ENCODE measurements at regions not wholly inside any gene's neighbourhood (a gene's known extent, or its start where the extent isn't known, plus 50 kb on each side); places are given as distances from the start of the nearest gene placed in this dataset.
A peak's percentile ranks its signal among the peaks of the same experiment; 100 is the strongest.

DNA sequence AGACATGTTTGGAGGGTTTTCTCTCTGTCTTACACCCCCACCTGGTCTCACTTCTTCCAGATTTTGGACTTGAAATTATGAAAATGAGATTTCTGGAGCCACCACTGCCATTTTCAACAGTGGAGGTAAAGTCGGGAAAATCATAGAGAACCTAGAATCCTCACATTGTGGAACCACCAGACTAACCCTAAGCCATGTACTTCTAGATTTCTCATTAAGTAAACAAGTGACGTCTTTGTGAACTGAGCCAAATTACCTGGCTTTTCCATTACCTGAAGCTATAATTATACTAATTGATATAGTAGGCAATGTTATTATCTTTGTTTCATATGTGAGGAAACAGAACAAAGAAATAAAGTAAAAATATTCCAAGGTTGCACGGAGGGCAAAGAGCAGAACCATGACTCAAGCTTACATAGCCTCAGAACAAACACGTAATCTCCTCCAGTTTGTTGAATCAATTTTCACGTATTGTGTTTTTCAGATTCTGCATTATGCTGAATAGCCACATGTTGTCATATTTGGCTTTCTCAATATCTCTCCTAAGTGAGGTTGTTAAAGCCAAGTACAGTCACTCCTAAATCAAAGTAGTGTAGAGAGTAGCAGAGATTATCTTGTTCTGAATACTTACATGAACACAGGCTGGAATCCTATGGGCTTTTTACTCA lies 101.3 kb upstream of the CMC1 start (continued):
- TF ChIP-seq, protein P1, sequence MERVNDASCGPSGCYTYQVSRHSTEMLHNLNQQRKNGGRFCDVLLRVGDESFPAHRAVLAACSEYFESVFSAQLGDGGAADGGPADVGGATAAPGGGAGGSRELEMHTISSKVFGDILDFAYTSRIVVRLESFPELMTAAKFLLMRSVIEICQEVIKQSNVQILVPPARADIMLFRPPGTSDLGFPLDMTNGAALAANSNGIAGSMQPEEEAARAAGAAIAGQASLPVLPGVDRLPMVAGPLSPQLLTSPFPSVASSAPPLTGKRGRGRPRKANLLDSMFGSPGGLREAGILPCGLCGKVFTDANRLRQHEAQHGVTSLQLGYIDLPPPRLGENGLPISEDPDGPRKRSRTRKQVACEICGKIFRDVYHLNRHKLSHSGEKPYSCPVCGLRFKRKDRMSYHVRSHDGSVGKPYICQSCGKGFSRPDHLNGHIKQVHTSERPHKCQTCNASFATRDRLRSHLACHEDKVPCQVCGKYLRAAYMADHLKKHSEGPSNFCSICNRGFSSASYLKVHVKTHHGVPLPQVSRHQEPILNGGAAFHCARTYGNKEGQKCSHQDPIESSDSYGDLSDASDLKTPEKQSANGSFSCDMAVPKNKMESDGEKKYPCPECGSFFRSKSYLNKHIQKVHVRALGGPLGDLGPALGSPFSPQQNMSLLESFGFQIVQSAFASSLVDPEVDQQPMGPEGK (CRISPR knock-in tag; IDR thresholded peaks at IDR 0.05) = no peak
- no peak for TF ChIP-seq ZNF672 (CRISPR knock-in tag; IDR thresholded peaks at IDR 0.05)
- peak; percentile 21 for TF ChIP-seq TBL1XR1 (IDR thresholded peaks at IDR 0.05; ENCODE audit: borderline replicate concordance, low read length, partially characterized antibody)
- TF ChIP-seq SMARCE1 (IDR thresholded peaks at IDR 0.05; ENCODE audit: borderline replicate concordance) = 0 out of 2 replicates have a peak, but pooled peaks have one; percentile 37
- TF ChIP-seq, protein P2, sequence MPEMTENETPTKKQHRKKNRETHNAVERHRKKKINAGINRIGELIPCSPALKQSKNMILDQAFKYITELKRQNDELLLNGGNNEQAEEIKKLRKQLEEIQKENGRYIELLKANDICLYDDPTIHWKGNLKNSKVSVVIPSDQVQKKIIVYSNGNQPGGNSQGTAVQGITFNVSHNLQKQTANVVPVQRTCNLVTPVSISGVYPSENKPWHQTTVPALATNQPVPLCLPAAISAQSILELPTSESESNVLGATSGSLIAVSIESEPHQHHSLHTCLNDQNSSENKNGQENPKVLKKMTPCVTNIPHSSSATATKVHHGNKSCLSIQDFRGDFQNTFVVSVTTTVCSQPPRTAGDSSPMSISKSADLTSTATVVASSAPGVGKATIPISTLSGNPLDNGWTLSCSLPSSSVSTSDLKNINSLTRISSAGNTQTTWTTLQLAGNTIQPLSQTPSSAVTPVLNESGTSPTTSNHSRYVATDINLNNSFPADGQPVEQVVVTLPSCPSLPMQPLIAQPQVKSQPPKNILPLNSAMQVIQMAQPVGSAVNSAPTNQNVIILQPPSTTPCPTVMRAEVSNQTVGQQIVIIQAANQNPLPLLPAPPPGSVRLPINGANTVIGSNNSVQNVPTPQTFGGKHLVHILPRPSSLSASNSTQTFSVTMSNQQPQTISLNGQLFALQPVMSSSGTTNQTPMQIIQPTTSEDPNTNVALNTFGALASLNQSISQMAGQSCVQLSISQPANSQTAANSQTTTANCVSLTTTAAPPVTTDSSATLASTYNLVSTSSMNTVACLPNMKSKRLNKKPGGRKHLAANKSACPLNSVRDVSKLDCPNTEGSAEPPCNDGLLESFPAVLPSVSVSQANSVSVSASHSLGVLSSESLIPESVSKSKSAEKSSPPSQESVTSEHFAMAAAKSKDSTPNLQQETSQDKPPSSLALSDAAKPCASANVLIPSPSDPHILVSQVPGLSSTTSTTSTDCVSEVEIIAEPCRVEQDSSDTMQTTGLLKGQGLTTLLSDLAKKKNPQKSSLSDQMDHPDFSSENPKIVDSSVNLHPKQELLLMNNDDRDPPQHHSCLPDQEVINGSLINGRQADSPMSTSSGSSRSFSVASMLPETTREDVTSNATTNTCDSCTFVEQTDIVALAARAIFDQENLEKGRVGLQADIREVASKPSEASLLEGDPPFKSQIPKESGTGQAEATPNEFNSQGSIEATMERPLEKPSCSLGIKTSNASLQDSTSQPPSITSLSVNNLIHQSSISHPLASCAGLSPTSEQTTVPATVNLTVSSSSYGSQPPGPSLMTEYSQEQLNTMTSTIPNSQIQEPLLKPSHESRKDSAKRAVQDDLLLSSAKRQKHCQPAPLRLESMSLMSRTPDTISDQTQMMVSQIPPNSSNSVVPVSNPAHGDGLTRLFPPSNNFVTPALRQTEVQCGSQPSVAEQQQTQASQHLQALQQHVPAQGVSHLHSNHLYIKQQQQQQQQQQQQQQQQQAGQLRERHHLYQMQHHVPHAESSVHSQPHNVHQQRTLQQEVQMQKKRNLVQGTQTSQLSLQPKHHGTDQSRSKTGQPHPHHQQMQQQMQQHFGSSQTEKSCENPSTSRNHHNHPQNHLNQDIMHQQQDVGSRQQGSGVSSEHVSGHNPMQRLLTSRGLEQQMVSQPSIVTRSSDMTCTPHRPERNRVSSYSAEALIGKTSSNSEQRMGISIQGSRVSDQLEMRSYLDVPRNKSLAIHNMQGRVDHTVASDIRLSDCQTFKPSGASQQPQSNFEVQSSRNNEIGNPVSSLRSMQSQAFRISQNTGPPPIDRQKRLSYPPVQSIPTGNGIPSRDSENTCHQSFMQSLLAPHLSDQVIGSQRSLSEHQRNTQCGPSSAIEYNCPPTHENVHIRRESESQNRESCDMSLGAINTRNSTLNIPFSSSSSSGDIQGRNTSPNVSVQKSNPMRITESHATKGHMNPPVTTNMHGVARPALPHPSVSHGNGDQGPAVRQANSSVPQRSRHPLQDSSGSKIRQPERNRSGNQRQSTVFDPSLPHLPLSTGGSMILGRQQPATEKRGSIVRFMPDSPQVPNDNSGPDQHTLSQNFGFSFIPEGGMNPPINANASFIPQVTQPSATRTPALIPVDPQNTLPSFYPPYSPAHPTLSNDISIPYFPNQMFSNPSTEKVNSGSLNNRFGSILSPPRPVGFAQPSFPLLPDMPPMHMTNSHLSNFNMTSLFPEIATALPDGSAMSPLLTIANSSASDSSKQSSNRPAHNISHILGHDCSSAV (CRISPR knock-in tag; IDR thresholded peaks at IDR 0.05; ENCODE audit: borderline replicate concordance) = no peak
- no peak for TF ChIP-seq IRF1 (CRISPR knock-in tag; IDR thresholded peaks at IDR 0.05; ENCODE audit: low read depth)
- TF ChIP-seq, protein P3, sequence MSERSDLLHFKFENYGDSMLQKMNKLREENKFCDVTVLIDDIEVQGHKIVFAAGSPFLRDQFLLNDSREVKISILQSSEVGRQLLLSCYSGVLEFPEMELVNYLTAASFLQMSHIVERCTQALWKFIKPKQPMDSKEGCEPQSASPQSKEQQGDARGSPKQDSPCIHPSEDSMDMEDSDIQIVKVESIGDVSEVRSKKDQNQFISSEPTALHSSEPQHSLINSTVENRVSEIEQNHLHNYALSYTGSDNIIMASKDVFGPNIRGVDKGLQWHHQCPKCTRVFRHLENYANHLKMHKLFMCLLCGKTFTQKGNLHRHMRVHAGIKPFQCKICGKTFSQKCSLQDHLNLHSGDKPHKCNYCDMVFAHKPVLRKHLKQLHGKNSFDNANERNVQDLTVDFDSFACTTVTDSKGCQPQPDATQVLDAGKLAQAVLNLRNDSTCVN (CRISPR knock-in tag; IDR thresholded peaks at IDR 0.05; ENCODE audit: borderline replicate concordance) = peak; percentile 83
- no peak for TF ChIP-seq ZNF101 (CRISPR knock-in tag; IDR thresholded peaks at IDR 0.05; ENCODE audit: borderline replicate concordance, low read depth)
- TF ChIP-seq MTA3 (CRISPR knock-in tag; IDR thresholded peaks at IDR 0.05) = no peak
- peak; percentile 43; the same call in 1 of the 2 replicates for TF ChIP-seq CREB1 (IDR thresholded peaks at IDR 0.05)
- no peak for TF ChIP-seq CREB1 (CRISPR knock-in tag; IDR thresholded peaks at IDR 0.05)
- TF ChIP-seq ZFX (CRISPR knock-in tag; IDR thresholded peaks at IDR 0.05; ENCODE audit: low read depth) = no peak
- no peak for TF ChIP-seq ZNF878 (CRISPR knock-in tag; IDR thresholded peaks at IDR 0.05)
- no peak for TF ChIP-seq PRMT3 (CRISPR knock-in tag; IDR thresholded peaks at IDR 0.05; ENCODE audit: borderline replicate concordance, low read depth)
- TF ChIP-seq ZKSCAN1 (IDR thresholded peaks at IDR 0.05; ENCODE audit: low read length) = 0 out of 2 replicates have a peak, but pooled peaks have one; percentile 29
- no peak for TF ChIP-seq CHCHD3 (CRISPR knock-in tag; IDR thresholded peaks at IDR 0.05)

All from HepG2 (cell line).